ENCODE measurements at regions not wholly inside any gene's neighbourhood (a gene's known extent, or its start where the extent isn't known, plus 50 kb on each side); places are given as distances from the start of the nearest gene placed in this dataset.

GRCh38 chr10:106402458-106402857 lies 762.0 kb downstream of the SORCS1 start:
- TF ChIP-seq, protein P1, sequence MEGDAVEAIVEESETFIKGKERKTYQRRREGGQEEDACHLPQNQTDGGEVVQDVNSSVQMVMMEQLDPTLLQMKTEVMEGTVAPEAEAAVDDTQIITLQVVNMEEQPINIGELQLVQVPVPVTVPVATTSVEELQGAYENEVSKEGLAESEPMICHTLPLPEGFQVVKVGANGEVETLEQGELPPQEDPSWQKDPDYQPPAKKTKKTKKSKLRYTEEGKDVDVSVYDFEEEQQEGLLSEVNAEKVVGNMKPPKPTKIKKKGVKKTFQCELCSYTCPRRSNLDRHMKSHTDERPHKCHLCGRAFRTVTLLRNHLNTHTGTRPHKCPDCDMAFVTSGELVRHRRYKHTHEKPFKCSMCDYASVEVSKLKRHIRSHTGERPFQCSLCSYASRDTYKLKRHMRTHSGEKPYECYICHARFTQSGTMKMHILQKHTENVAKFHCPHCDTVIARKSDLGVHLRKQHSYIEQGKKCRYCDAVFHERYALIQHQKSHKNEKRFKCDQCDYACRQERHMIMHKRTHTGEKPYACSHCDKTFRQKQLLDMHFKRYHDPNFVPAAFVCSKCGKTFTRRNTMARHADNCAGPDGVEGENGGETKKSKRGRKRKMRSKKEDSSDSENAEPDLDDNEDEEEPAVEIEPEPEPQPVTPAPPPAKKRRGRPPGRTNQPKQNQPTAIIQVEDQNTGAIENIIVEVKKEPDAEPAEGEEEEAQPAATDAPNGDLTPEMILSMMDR (IDR thresholded peaks at IDR 0.05): no peak
- no peak for TF ChIP-seq POLR2A (IDR thresholded peaks at IDR 0.05)
- no peak for TF ChIP-seq POLR2AphosphoS5 (IDR thresholded peaks at IDR 0.05; ENCODE audit: insufficient read depth in 1 of 2, low read depth in 1 of 2)
